GM12873 (cell line): ENCODE measurements at regions not wholly inside any gene's neighbourhood (a gene's known extent, or its start where the extent isn't known, plus 50 kb on each side); places are given as distances from the start of the nearest gene placed in this dataset.

ENCODE experiments used
- CTCF ChIP-seq: IDR thresholded peaks from 2 replicates; pipeline ENCODE4 v1.5.1; 2012; ENCODE audit warnings: low read depth, mild to moderate bottlenecking, moderate library complexity, low read length, control low read depth; ENCODE audit not compliant: insufficient read depth; ENCODE audit errors: missing control alignments

GRCh38 chr15:45855907-45856579 lies 221.2 kb downstream of the SQOR start:
- no peak for TF ChIP-seq CTCF

- TF ChIP-seq CTCF = no peak
These were observed 222.5 kb downstream of the SQOR start for GRCh38 chr15:45857291-45857690.

- TF ChIP-seq CTCF = no peak
These were observed 223.7 kb downstream of the SQOR start for GRCh38 chr15:45858491-45858890.

- no peak for TF ChIP-seq CTCF
These were observed 227.2 kb downstream of the SQOR start for GRCh38 chr15:45862034-45862433.

- TF ChIP-seq CTCF = no peak
These were observed 229.2 kb downstream of the SQOR start for GRCh38 chr15:45863881-45864580.

GRCh38 chr15:45866616-45867015 lies 231.8 kb downstream of the SQOR start:
- TF ChIP-seq CTCF = no peak

- TF ChIP-seq CTCF = no peak
These were observed 232.5 kb downstream of the SQOR start for GRCh38 chr15:45867281-45867680.
